ENCODE measurements at regions not wholly inside any gene's neighbourhood (a gene's known extent, or its start where the extent isn't known, plus 50 kb on each side); places are given as distances from the start of the nearest gene placed in this dataset.

DNA sequence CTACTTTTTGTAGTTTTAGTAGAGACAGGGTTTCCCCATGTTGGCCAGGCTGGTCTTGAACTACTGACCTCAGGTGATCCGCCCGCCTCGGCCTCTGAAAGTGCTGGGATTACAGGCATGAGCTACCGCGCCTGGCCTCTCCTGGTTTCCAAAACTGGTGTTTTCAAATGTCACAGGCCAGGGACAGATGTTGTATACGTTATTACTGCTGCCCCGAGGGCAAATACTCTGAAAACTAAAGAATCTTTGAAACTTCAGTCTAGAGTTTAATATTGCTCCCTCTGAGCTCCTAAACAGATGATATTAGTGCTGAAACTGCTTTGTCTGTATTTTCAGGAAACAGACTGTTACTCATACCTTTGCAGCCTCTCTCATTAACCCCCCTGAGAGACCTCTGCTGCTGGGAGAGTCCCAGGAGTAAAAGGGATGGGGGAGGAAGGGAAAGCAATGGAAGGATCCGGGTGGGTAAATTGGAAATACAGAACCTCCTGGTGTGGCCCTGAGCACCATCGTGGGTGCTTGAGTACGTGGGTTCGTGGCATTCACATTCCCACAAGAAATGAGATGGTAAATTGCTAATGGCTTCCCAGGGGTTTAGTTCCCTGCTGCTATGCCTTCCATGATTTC, 96.3 kb upstream of the IGF1R start:
- H3K4me1 ChIP-seq (ENCODE audit: insufficient read depth, low read length) = no peaks in the 10 kb centered on the region
- no peak overlapping the region for H3K4me2 ChIP-seq (ENCODE audit: low read length)
- BruUV-seq (replicated peaks) = no TSS peak
- peaks cover 74% of the 10 kb centered on the region for H3K27me3 ChIP-seq (ENCODE audit: low read length)
- H3K79me2 ChIP-seq (ENCODE audit: low read length) = no peaks in the 10 kb centered on the region
- H3K9ac ChIP-seq (ENCODE audit: low read length) = no peak overlapping the region
- no peak for DNase-seq
- H3F3A ChIP-seq (ENCODE audit: low read length, unreplicated experiment) = no peaks in the 10 kb centered on the region
- ATAC-seq = no peak
- H3K27ac ChIP-seq (ENCODE audit: low read length) = no peak overlapping the region
- no peaks in the 10 kb centered on the region for H3K9me3 ChIP-seq (ENCODE audit: low read length)
- CTCF ChIA-PET = no interaction called here
- H3K4me3 ChIP-seq (ENCODE audit: low read length) = no peak overlapping the region
- POLR2A ChIA-PET (ENCODE audit: unreplicated experiment) = no interaction called here
- no peaks in the 10 kb centered on the region for H3K36me3 ChIP-seq (ENCODE audit: low read depth, low read length)
- no peaks in the 10 kb centered on the region for H3K9me2 ChIP-seq (replicated peaks; ENCODE audit: low read length)
- H4K20me1 ChIP-seq (ENCODE audit: low read length) = no peaks in the 10 kb centered on the region
- TF ChIP-seq, protein P1, sequence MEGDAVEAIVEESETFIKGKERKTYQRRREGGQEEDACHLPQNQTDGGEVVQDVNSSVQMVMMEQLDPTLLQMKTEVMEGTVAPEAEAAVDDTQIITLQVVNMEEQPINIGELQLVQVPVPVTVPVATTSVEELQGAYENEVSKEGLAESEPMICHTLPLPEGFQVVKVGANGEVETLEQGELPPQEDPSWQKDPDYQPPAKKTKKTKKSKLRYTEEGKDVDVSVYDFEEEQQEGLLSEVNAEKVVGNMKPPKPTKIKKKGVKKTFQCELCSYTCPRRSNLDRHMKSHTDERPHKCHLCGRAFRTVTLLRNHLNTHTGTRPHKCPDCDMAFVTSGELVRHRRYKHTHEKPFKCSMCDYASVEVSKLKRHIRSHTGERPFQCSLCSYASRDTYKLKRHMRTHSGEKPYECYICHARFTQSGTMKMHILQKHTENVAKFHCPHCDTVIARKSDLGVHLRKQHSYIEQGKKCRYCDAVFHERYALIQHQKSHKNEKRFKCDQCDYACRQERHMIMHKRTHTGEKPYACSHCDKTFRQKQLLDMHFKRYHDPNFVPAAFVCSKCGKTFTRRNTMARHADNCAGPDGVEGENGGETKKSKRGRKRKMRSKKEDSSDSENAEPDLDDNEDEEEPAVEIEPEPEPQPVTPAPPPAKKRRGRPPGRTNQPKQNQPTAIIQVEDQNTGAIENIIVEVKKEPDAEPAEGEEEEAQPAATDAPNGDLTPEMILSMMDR (conservative IDR thresholded peaks at IDR 0.05; ENCODE audit: low read depth, low read length) = no peak
- TF ChIP-seq EZH2 (IDR thresholded peaks at IDR 0.05; ENCODE audit: low read length, unreplicated experiment) (no peak), EZH2phosphoT487 (IDR thresholded peaks at IDR 0.05; ENCODE audit: borderline replicate concordance, low read length) (no peak)
- H2AFZ ChIP-seq (ENCODE audit: low read length) = no peak overlapping the region
- intact Hi-C loops (cut with micrococcal nuclease) = no loop called here

DNA sequence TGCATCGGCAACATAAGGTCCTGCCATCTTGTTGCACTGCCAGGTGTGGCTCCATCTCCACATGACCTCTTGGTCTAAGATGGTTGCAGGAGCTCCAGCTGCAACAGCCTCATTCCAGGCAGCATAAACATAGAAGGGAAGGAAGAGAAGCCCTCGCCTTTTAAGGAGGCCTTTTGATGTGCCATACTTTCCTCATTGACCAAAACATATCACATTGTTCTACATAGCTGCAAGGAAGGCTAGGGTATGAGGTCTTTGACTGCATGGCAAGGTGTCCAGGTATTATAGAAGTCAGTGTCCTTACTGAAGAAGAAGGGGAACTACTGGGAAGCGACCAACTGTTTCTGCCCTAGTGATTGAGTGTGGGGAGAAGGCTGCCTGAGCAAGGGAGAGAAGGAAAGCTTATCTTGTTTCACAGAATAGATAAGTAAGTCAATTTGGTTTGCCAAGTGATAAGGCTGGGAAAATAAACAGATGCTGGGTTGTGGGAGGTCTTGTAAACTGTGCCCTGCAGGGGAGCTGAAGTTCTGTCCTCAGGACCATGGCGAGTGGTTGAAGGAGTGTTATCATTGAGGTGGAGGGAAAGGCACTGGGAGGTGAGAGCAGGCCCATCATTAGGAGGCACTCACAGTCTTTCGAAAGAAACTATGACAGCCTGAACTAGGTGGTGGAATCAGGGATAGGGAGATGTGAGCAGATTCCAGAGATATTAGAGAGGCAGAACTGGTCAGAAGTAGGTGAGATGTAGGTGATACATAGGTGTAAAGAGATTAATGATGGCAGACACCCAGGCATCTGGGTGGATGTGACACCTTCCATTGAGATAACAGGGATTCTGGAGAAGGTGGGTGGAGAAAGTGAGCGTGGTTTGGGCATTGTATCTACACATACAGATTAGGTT, 93.8 kb upstream of the IGF1R start:
- H3K4me1 ChIP-seq (ENCODE audit: insufficient read depth, low read length) = no peaks in the 10 kb centered on the region
- BruUV-seq (replicated peaks) = no TSS peak
- H3K9ac ChIP-seq (ENCODE audit: low read length) = no peak overlapping the region
- H3K9me3 ChIP-seq (ENCODE audit: low read length) = no peaks in the 10 kb centered on the region
- TF ChIP-seq EZH2 (IDR thresholded peaks at IDR 0.05; ENCODE audit: low read length, unreplicated experiment) = no peak
- TF ChIP-seq, protein P1 (conservative IDR thresholded peaks at IDR 0.05; ENCODE audit: low read depth, low read length) = no peak
- no peak for TF ChIP-seq EZH2phosphoT487 (IDR thresholded peaks at IDR 0.05; ENCODE audit: borderline replicate concordance, low read length)
- ChIA-PET POLR2A (ENCODE audit: unreplicated experiment) (no interaction called here), CTCF (no interaction called here)
- H4K20me1 ChIP-seq (ENCODE audit: low read length) = no peaks in the 10 kb centered on the region
- H3K4me3 ChIP-seq (ENCODE audit: low read length) = no peak overlapping the region
- no peak for ATAC-seq
- no peaks in the 10 kb centered on the region for H3K36me3 ChIP-seq (ENCODE audit: low read depth, low read length)
- no peaks in the 10 kb centered on the region for H3K9me2 ChIP-seq (replicated peaks; ENCODE audit: low read length)
- peaks cover 64% of the 10 kb centered on the region for H3K27me3 ChIP-seq (ENCODE audit: low read length)
- H3K4me2 ChIP-seq (ENCODE audit: low read length) = no peak overlapping the region
- H3K79me2 ChIP-seq (ENCODE audit: low read length) = no peaks in the 10 kb centered on the region
- H3F3A ChIP-seq (ENCODE audit: low read length, unreplicated experiment) = no peaks in the 10 kb centered on the region
- no peak overlapping the region for H2AFZ ChIP-seq (ENCODE audit: low read length)
- intact Hi-C loops (cut with micrococcal nuclease) = no loop called here
- H3K27ac ChIP-seq (ENCODE audit: low read length) = no peak overlapping the region
- DNase-seq = no peak

DNA sequence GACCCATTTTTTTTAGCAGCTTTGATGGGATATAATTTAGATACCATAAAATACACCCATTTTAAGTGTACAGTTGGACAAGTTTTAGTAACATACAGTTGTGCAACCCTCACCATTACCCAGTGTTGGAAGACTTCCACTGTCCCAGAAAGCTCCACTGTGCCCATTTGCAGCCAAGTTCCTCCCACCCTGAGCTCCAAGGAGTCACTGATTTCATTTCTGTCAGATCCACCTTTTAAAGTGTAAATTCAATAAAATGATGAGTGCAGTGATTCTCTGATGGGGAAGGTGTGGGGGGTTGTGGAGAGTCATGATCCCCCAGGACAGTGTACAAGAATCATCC, 93.2 kb upstream of the IGF1R start:
- no peaks in the 10 kb centered on the region for H4K20me1 ChIP-seq (ENCODE audit: low read length)
- ChIA-PET CTCF (no interaction called here), POLR2A (ENCODE audit: unreplicated experiment) (no interaction called here)
- no peak for ATAC-seq
- intact Hi-C loops (cut with micrococcal nuclease) = no loop called here
- H3K79me2 ChIP-seq (ENCODE audit: low read length) = no peaks in the 10 kb centered on the region
- no peak overlapping the region for H3K27ac ChIP-seq (ENCODE audit: low read length)
- no peak overlapping the region for H3K9ac ChIP-seq (ENCODE audit: low read length)
- no peak overlapping the region for H3K4me2 ChIP-seq (ENCODE audit: low read length)
- no TSS peak for BruUV-seq (replicated peaks)
- TF ChIP-seq, protein P1 (conservative IDR thresholded peaks at IDR 0.05; ENCODE audit: low read depth, low read length) = no peak
- TF ChIP-seq EZH2 (IDR thresholded peaks at IDR 0.05; ENCODE audit: low read length, unreplicated experiment) = no peak
- no peak for TF ChIP-seq EZH2phosphoT487 (IDR thresholded peaks at IDR 0.05; ENCODE audit: borderline replicate concordance, low read length)
- no peak overlapping the region for H3K4me3 ChIP-seq (ENCODE audit: low read length)
- no peaks in the 10 kb centered on the region for H3K9me3 ChIP-seq (ENCODE audit: low read length)
- H2AFZ ChIP-seq (ENCODE audit: low read length) = no peak overlapping the region
- no peaks in the 10 kb centered on the region for H3K36me3 ChIP-seq (ENCODE audit: low read depth, low read length)
- no peaks in the 10 kb centered on the region for H3F3A ChIP-seq (ENCODE audit: low read length, unreplicated experiment)
- DNase-seq = no peak
- no peaks in the 10 kb centered on the region for H3K9me2 ChIP-seq (replicated peaks; ENCODE audit: low read length)
- H3K27me3 ChIP-seq (ENCODE audit: low read length) = peaks cover 71% of the 10 kb centered on the region
- no peaks in the 10 kb centered on the region for H3K4me1 ChIP-seq (ENCODE audit: insufficient read depth, low read length)
